ENCODE measurements at regions not wholly inside any gene's neighbourhood (a gene's known extent, or its start where the extent isn't known, plus 50 kb on each side); places are given as distances from the start of the nearest gene placed in this dataset.
A peak's percentile ranks its signal among the peaks of the same experiment; 100 is the strongest.
"Not testable (repeated sequence)": the region's sequence is repeated elsewhere in the genome, so short reads cannot be mapped to it uniquely, and the experiment has no call there.

GRCh38 chr22:25410849-25411248 lies 153.6 kb upstream of the GRK3 start:
- Histone ChIP-seq H3K9ac (ENCODE audit: low read depth in 1 of 2, low read length in 2 of 2) (no peak overlapping the region), H3K4me3 (ENCODE audit: low read depth in 1 of 2, low read length in 2 of 2) (peak overlapping the region in 1 of 2 donors; percentile 57), H3K9me3 (ENCODE audit: control insufficient read depth in 1 of 2, low read length in 2 of 2) (no peaks in the 10 kb centered on the region), H3K36me3 (ENCODE audit: control insufficient read depth in 1 of 2, insufficient read depth in 2 of 2, low read length in 2 of 2) (no peaks in the 10 kb centered on the region), H3K27ac (ENCODE audit: low read depth, low read length) (no peak overlapping the region), H3K4me1 (ENCODE audit: control insufficient read depth in 1 of 2, insufficient read depth in 2 of 2, low read length in 2 of 2) (peaks cover 1 to 3% of the 10 kb centered on the region in 2 donors), H3K27me3 (ENCODE audit: control insufficient read depth in 1 of 2, insufficient read depth in 2 of 2, low read length in 2 of 2) (no peaks in the 10 kb centered on the region)

DNA sequence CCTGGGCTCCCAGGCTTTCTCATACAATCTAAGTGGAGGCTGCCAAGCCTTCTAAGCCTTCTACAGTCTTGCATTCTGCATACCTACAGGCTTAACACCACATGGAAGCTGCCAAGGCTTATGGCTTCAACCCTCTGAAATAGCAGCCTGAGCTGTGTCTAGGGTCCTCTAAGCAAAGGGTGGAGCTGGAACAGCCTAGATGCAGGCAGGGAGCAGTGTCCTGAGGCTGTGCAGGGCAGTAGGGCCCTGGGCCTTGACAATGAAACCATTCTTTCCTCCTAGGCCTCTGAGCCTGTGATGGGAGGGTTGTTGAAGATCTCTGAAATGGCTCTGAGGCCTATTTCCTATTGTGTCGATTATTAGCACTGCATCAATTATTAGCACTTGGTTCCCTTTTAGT lies 150.9 kb upstream of the GRK3 start:
- Histone ChIP-seq H3K4me1 (ENCODE audit: control insufficient read depth in 1 of 2, insufficient read depth in 2 of 2, low read length in 2 of 2) (no peaks in the 10 kb centered on the region), H3K27ac (ENCODE audit: low read depth, low read length) (no peak overlapping the region), H3K4me3 (ENCODE audit: low read depth in 1 of 2, low read length in 2 of 2) (no peak overlapping the region), H3K9ac (ENCODE audit: low read depth in 1 of 2, low read length in 2 of 2) (no peak overlapping the region), H3K36me3 (ENCODE audit: control insufficient read depth in 1 of 2, insufficient read depth in 2 of 2, low read length in 2 of 2) (no peaks in the 10 kb centered on the region), H3K27me3 (ENCODE audit: control insufficient read depth in 1 of 2, insufficient read depth in 2 of 2, low read length in 2 of 2) (no peaks in the 10 kb centered on the region), H3K9me3 (ENCODE audit: control insufficient read depth in 1 of 2, low read length in 2 of 2) (no peaks in the 10 kb centered on the region)

DNA sequence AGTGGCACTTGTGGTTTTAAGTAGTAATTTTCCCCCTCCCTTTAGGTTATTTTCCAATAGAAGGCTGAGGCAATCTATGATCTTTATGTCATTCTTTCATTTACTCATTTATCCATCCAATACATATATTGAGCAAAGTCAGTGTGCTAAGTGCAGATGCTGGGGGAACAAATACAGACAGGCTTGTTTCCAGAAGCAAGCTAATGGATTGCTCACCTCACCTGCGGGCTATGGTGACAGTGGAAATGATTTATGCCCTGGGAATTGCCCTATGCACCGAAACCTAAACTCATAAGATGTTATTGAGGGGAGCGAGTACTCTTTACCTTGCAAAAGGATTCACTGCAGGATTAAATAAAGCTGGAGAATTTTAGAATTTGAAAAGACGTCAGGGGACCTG lies 148.7 kb upstream of the GRK3 start:
- H3K4me1 ChIP-seq (ENCODE audit: control insufficient read depth in 1 of 2, insufficient read depth in 2 of 2, low read length in 2 of 2): peaks cover 9 to 16% of the 10 kb centered on the region in 2 donors
- H3K27me3 ChIP-seq (ENCODE audit: control insufficient read depth in 1 of 2, insufficient read depth in 2 of 2, low read length in 2 of 2); H3K27ac ChIP-seq (ENCODE audit: low read depth, low read length); H3K4me3 ChIP-seq (ENCODE audit: low read depth in 1 of 2, low read length in 2 of 2); H3K9me3 ChIP-seq (ENCODE audit: control insufficient read depth in 1 of 2, low read length in 2 of 2); H3K36me3 ChIP-seq (ENCODE audit: control insufficient read depth in 1 of 2, insufficient read depth in 2 of 2, low read length in 2 of 2); H3K9ac ChIP-seq (ENCODE audit: low read depth in 1 of 2, low read length in 2 of 2): not testable (repeated sequence)

- Histone ChIP-seq H3K27me3 (ENCODE audit: control insufficient read depth in 1 of 2, insufficient read depth in 2 of 2, low read length in 2 of 2) (peaks cover 15% of the 10 kb centered on the region in 2 donors), H3K4me1 (ENCODE audit: control insufficient read depth in 1 of 2, insufficient read depth in 2 of 2, low read length in 2 of 2) (peaks cover 9 to 20% of the 10 kb centered on the region in 2 donors)
- H3K27ac ChIP-seq (ENCODE audit: low read depth, low read length); H3K4me3 ChIP-seq (ENCODE audit: low read depth in 1 of 2, low read length in 2 of 2); H3K36me3 ChIP-seq (ENCODE audit: control insufficient read depth in 1 of 2, insufficient read depth in 2 of 2, low read length in 2 of 2); H3K9ac ChIP-seq (ENCODE audit: low read depth in 1 of 2, low read length in 2 of 2); H3K9me3 ChIP-seq (ENCODE audit: control insufficient read depth in 1 of 2, low read length in 2 of 2): not testable (repeated sequence)
Observed at GRCh38 chr22:25417826-25418225, 146.6 kb upstream of the GRK3 start.

GRCh38 chr22:25419247-25420113 lies 145.0 kb upstream of the GRK3 start:
- H3K27me3 ChIP-seq (ENCODE audit: control insufficient read depth in 1 of 2, insufficient read depth in 2 of 2, low read length in 2 of 2): peaks cover 15% of the 10 kb centered on the region in 2 donors
- peak overlapping the region; percentile 37 to 55 for H3K4me3 ChIP-seq (ENCODE audit: low read depth in 1 of 2, low read length in 2 of 2)
- no peaks in the 10 kb centered on the region for H3K9me3 ChIP-seq (ENCODE audit: control insufficient read depth in 1 of 2, low read length in 2 of 2)
- H3K4me1 ChIP-seq (ENCODE audit: control insufficient read depth in 1 of 2, insufficient read depth in 2 of 2, low read length in 2 of 2): peaks cover 9 to 20% of the 10 kb centered on the region in 2 donors
- H3K36me3 ChIP-seq (ENCODE audit: control insufficient read depth in 1 of 2, insufficient read depth in 2 of 2, low read length in 2 of 2): no peaks in the 10 kb centered on the region
- H3K27ac ChIP-seq (ENCODE audit: low read depth, low read length): no peak overlapping the region
- no peak overlapping the region for H3K9ac ChIP-seq (ENCODE audit: low read depth in 1 of 2, low read length in 2 of 2)

GRCh38 chr22:25420114-25420441 lies 144.4 kb upstream of the GRK3 start:
- Histone ChIP-seq H3K27me3 (ENCODE audit: control insufficient read depth in 1 of 2, insufficient read depth in 2 of 2, low read length in 2 of 2) (peaks cover 15% of the 10 kb centered on the region in 2 donors), H3K4me3 (ENCODE audit: low read depth in 1 of 2, low read length in 2 of 2) (peak overlapping the region; percentile 37 to 55), H3K4me1 (ENCODE audit: control insufficient read depth in 1 of 2, insufficient read depth in 2 of 2, low read length in 2 of 2) (peaks cover 9 to 20% of the 10 kb centered on the region in 2 donors)
- H3K9me3 ChIP-seq (ENCODE audit: control insufficient read depth in 1 of 2, low read length in 2 of 2); H3K27ac ChIP-seq (ENCODE audit: low read depth, low read length); H3K36me3 ChIP-seq (ENCODE audit: control insufficient read depth in 1 of 2, insufficient read depth in 2 of 2, low read length in 2 of 2); H3K9ac ChIP-seq (ENCODE audit: low read depth in 1 of 2, low read length in 2 of 2): not testable (repeated sequence)

DNA sequence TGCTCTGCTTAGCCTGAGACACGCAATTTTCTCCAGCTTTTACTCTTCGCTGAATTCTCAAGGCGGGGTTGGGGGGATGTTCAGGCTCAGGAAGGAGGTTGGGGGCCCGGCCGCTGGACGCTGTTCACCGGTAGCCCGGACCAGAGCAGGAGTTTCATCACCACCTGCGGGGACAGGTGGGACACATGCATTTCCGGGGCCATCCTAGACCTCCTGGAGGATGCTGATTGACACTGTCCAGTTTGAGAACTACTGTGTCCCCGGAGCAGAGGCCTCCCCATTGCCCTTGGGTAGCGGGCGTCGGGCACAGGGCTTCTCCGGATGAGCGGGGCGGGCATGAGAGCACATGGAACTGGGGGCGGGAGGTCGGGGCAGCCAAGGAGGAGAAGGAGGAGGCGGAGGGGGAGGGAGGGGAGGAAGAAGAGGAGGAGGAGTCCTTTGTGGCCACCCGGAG lies 144.0 kb upstream of the GRK3 start:
- no peak overlapping the region for H3K27ac ChIP-seq (ENCODE audit: low read depth, low read length)
- H3K4me1 ChIP-seq (ENCODE audit: control insufficient read depth in 1 of 2, insufficient read depth in 2 of 2, low read length in 2 of 2): peaks cover 9 to 20% of the 10 kb centered on the region in 2 donors
- peak overlapping the region; percentile 50 to 55 for H3K4me3 ChIP-seq (ENCODE audit: low read depth in 1 of 2, low read length in 2 of 2)
- peaks cover 15% of the 10 kb centered on the region in 2 donors for H3K27me3 ChIP-seq (ENCODE audit: control insufficient read depth in 1 of 2, insufficient read depth in 2 of 2, low read length in 2 of 2)
- H3K9ac ChIP-seq (ENCODE audit: low read depth in 1 of 2, low read length in 2 of 2): no peak overlapping the region
- no peaks in the 10 kb centered on the region for H3K9me3 ChIP-seq (ENCODE audit: control insufficient read depth in 1 of 2, low read length in 2 of 2)
- H3K36me3 ChIP-seq (ENCODE audit: control insufficient read depth in 1 of 2, insufficient read depth in 2 of 2, low read length in 2 of 2): no peaks in the 10 kb centered on the region

DNA sequence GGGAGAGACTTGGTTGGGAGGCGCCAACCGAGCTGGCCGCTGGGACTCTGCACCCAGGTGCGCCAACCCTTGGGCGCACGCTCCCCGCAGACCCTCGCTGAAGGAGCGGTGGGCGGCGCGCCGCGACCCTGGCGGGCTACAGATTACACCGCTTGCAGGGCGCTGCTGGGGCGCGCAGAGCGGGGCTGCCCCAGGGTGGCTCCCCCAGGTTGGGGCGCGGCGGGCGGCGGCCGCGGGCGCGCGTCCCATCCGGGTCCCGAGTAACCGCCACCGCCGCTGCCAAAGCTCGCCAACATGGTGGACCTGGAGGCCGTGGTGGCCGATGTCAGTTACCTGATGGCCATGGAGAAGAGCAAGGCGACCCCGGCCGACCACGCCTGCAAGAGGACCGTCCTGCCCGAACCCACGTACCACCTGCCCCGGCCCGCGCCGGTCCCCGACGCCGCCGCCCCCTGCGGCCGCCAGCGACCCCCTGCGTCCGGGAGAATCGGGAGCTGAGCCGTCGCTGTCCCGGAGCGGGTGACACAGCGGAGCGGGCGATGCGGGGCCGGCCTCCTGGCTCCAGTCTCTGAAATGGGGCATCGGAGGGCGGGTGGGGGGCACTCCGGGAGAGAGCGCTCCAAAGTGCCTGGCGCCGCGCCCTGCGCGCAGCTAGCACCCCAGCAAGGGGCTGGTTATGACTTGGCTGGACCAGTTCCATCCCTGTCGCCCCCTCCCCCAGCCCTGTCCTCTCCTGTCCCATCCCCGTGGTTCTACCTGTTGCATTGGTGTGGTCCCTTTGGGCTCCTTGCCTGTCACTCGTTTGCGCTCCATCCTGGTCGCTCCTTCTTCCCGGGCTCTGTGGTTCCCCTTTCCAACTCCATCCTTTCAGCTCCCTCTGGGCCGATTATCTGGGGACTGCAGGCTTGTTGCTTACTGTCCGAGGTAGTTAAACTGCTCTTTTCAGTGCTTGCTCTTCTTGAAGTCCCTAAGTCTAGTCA lies 143.3 kb upstream of the GRK3 start:
- Histone ChIP-seq H3K9me3 (ENCODE audit: control insufficient read depth in 1 of 2, low read length in 2 of 2) (no peaks in the 10 kb centered on the region), H3K27me3 (ENCODE audit: control insufficient read depth in 1 of 2, insufficient read depth in 2 of 2, low read length in 2 of 2) (peaks cover 15% of the 10 kb centered on the region in 2 donors), H3K4me1 (ENCODE audit: control insufficient read depth in 1 of 2, insufficient read depth in 2 of 2, low read length in 2 of 2) (peaks cover 9 to 20% of the 10 kb centered on the region in 2 donors), H3K27ac (ENCODE audit: low read depth, low read length) (no peak overlapping the region), H3K4me3 (ENCODE audit: low read depth in 1 of 2, low read length in 2 of 2) (peak overlapping the region; percentile 50 to 54), H3K9ac (ENCODE audit: low read depth in 1 of 2, low read length in 2 of 2) (no peak overlapping the region), H3K36me3 (ENCODE audit: control insufficient read depth in 1 of 2, insufficient read depth in 2 of 2, low read length in 2 of 2) (no peaks in the 10 kb centered on the region)

GRCh38 chr22:25426530-25427308 lies 137.8 kb upstream of the GRK3 start:
- not testable (repeated sequence) for H3K9me3 ChIP-seq (ENCODE audit: control insufficient read depth in 1 of 2, low read length in 2 of 2); H3K9ac ChIP-seq (ENCODE audit: low read depth in 1 of 2, low read length in 2 of 2); H3K4me1 ChIP-seq (ENCODE audit: control insufficient read depth in 1 of 2, insufficient read depth in 2 of 2, low read length in 2 of 2); H3K36me3 ChIP-seq (ENCODE audit: control insufficient read depth in 1 of 2, insufficient read depth in 2 of 2, low read length in 2 of 2); H3K27ac ChIP-seq (ENCODE audit: low read depth, low read length); H3K4me3 ChIP-seq (ENCODE audit: low read depth in 1 of 2, low read length in 2 of 2); H3K27me3 ChIP-seq (ENCODE audit: control insufficient read depth in 1 of 2, insufficient read depth in 2 of 2, low read length in 2 of 2)

Measured in duodenal mucosa (tissue), 2 donors.